AML-193 (cell line): ENCODE measurements at regions not wholly inside any gene's neighbourhood (a gene's known extent, or its start where the extent isn't known, plus 50 kb on each side); places are given as distances from the start of the nearest gene placed in this dataset.
A peak's percentile ranks its signal among the peaks of the same experiment; 100 is the strongest.

Experiments
- DNase-seq, 2 experiments: peaks; one replicate each; lab custom pipeline; 2025; lab: John Stamatoyannopoulos, UW

DNA sequence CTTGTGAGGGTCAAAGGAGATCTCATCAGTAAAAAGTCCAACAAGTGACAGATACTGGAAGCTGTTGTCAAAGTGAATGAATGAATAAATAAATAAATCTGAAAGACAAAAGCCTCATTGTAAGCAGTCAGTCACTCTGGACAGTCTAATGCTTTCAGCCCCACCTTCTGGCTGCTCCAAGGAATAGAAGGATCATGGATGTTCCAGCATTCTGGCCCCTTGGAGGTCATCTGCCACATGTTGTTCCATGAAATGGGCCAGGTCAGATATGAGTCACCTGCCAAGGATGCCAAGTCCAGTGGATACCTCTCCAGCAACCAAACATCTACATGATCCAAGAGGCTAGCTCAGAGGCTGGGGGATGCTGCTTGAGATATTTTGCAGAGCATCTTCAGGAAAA is 185.6 kb downstream of the BMP7 start:
- DNase-seq: no peak

DNA sequence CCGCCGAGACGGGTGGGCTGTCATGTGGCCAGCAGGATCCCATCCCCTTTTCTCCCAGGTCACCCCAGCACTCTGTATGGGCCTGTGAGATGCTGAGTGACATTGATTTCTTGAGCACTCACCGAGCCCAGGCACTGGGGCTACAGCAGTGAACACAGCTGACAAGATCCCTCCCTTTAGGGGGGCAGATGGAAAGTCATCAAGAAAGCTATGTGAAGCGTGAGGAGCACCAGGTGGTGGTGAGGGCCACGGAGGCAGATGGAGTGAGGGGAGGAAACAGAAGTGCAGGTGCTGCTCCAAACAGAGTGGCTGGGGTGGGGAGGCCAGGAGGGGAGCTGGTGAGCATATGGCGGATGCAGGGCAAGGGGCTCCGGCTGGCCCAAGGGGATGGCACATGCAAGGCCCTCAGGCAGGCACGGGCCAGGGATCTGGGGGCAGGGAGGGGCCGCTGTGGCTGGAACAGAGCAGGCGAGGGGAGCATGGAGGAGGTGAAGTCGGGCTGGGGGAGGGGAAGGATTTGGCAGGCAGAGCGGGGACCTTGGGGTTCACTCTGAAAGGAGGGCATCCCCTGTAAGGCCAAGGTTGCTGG is 184.0 kb downstream of the BMP7 start:
- no peak for DNase-seq

DNA sequence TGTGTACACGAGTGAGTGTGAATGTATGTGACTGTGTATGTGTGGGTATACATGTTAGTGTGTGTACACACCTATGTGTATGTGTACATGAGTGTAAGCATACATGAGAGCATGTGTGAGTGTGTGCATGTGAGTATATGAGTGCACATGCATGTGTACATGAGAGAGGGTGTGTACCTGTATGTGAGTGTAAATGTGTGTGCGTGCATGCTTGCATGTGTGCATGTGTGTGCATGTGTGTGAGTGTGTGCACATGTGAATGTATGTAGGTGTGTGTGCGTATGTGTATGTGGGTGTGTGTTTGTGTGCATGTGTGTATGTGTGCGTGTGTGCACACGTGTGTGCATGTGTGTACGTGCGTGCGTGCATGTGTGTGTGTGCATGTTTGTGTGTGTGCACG is 183.4 kb downstream of the BMP7 start:
- DNase-seq: no peak

DNA sequence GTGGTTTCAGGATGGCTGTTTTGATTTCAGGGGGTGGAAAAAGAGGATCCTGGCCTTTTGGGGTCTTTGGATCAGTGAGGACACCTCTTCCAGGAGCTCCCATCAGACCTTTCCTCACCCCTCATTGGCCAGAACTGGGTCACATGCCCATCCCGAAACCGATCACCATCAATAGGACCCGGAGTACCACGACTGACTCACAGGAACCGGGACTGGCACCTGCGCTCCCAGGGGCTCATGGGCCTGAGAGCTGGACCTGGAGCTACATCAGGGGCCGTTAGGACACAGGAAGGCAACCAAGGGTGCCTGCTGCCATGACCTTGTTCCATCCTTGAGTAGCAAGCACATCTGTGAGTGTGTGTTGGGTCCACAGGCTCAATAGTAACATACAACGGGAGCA is 180.4 kb downstream of the BMP7 start:
- no peak for DNase-seq

DNA sequence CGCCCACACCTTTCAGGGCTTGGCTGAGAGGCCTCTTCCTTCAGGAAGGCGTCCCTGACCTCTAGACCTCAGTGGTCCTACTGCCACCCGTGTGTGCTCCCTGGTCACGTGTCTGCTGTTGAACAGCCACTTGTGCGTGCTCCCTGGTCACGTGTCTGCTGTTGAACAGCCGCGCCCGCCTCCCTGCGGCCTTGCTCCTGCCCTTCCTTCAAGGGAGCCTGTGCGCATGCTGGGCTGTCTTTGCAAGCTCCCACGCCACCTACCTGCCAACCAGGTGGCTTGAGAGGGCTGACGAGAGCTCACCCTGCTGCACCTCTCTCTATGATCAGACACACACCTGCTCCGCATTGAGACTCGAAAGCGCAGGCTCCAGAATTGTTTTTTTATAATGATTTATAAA is 179.3 kb downstream of the BMP7 start:
- DNase-seq: no peak

DNA sequence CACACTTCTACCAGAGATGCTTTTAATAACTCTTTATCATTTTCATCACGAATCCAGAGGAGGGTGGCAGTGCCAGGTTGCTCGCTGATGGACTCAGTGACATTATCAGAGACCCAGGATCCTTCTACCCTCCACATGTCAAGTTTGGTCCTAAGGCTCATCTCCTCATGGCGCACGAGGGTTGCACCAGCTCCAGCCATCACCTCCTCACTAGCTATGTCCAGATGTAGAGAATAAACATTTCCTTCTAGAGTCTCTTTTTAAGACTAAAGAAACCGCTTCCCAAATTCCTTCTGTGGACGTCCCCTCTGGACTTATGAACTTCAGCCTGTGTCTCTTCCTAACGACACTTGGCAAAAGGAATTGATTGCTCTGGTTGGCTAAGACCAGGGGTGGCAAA is 178.7 kb downstream of the BMP7 start:
- DNase-seq: no peak

DNA sequence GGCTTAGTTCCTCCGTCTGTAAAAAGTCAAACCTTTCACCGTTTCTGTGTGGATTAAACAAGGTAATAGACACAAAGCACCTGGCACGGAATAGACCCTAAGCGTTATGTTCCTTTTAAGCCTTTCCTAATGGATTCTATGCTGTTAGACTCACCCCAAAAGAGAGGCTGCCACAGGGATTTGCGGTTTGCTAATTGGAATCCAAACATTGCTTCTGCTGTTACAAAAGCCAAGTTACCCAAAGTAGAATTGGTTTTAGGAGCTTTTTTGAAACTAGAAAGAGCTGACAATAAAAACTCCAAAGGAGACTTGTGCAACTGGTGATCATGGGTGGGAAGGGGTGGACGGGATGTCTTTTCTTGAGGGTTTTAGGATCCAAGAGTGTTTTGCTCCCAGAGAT is 178.0 kb downstream of the BMP7 start:
- no peak for DNase-seq

DNA sequence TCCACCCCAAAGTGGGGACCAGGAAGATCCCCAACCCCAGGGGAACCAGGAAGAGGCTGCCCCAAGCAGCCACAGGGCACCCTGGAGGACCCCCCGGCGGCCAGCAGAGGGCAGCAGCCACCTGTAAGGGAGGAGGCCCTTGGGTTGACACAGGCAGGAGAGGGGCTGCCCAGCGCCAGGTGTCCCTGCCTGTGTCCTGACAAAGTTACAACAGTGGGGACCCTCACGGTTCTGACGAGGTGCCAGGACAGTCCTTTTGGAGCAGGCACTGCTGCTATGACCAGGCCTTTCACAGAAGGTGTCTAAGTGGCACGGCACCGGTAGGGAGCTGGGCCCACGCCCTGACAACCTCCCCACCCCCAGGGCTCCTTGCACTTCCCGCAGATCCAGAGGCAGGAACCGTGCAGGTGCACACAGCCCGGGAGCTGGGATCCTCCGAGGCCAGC is 176.7 kb downstream of the BMP7 start:
- peak; percentile 22 to 28 for DNase-seq

DNA sequence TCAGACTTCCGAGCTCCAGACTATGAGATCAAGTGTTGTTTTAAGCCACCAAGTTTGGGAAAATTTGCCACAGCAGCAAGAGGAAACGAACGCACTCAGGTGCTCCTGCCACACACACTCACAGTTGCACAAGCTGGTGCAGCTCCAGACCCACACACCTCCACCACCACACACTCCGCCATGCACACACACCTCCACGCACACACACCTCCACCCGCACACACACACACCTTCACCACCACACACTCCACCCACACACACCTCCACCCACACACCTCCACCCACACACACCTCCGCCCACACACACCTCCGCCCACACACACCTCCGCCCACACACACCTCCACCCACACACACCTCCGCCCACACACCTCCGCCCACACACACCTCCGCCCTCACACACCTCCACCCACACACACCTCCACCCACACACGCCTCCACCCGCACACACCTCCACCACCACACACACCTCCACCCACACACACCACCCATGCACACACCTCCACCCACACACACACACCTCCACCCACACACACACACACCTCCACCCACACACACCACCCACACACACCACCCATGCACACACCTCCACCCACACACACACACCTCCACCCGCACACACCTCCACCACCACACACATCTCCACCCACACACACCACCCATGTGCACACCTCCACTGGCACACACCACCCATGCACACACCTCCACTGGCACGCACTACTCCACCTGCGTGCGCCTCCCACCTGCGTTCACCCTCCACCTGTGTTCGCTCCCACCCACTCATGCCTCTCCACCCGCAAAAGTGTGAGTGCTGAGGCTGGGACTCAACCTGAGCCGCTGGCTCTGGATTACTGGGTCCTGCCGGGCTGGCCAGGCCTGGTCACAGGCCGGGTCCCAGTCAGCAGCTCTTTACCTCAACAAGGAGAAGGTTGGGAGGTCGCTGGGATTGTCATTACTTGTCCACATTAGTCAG is 175.6 kb downstream of the BMP7 start:
- DNase-seq: no peak

DNA sequence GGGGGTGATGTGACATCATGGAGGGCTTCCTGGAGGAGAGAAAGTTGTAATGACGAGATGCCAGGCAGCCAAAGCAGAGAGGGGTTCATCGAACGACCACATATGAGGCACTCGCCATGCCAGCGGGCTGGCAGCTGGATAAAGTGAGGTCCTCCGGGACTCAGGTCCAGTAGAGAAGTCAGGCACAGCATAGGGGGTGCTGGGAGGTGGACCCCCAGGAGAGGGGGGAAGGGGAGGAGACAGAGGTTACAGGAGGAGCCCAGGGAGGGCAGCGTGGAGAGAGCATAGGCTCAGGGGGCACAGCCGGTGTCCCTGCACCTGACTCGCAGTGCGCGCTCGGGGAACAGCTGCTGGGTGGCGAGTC is 174.7 kb downstream of the BMP7 start:
- DNase-seq: no peak

DNA sequence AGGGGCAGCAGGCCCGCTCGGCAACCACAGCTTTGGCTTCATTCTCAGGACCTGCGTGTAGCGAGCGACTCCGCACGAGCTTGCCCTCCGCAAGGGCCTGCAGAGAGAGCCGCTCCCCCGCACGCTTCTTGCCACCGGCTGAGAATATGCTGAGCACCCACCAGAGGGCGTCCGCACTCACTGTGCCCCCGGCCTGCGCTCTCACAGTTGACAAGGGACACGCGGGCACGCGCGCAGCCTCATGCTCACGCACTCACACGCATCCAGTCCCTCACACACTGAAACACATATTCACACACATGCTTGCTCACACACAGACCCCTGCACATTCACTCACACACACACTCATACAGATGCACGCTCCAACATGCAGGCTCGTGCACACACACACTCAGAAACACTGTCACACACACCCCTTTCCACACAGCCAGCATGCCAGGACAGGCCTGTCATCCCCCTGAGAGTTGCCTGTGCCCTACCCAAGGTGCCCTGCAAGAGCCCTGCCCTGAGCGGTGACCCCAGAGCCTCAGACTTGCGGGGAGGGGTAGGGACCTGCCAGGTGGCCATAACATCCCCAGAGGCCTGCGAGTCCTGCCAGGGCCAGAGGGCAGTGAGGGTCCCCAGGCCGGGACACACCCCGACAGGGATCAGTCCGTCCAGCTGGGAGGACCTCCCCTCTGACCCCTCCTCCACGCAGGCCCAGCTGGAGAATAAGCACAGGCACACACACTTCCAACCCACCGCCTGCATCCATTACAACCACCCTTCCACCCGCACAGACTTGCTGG is 174.1 kb downstream of the BMP7 start:
- DNase-seq: peak; percentile 34

DNA sequence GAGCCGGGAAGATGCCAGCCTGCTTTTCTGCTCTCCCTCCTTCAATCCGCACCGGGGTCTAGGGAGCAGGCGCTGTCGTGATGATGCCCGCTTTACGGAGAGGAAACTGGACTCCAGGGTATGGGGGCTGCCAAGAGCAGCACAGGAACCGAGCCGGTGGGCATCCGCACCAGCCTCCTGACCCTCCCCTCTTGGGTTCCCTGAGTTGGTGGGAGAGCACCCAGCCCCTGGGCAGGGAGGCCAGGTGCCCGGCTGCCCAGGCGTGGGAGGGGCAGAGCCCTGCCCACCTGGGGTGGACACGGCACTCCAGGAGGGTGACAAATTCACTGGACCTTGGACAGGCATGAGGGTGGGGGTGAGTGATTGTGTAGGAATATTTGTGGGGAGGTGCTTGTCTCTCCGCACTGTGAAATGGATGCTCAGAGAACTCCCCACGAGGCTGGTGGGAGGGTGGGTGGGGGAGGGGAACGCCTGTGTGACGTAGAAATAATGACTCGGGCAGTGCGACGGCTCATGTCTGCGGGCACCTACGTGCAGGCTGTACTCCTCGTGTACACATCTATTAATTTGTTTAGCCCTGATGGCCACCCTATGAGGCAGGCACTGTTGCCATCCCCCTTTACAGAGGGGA is 173.4 kb downstream of the BMP7 start:
- DNase-seq: no peak

DNA sequence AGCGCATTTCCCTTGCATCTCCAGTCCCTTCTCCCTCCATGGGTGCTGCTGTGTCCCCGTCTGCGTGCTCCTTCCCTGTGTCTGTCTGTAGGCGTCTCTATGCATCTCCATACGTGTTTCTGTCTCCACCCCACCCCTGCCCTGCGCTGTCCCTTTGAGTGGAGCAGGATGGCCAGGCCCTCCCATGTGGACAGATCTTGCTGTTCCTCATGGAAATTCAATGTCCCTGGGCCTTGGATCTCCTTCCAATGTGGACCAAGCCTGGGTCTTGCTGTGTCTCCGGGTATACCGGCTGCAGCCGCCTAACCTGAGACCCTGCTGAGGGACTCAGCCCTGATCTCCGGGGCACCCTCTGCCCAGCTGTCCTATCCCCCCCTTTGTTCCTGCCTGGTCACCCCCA is 172.7 kb downstream of the BMP7 start:
- DNase-seq: no peak

DNA sequence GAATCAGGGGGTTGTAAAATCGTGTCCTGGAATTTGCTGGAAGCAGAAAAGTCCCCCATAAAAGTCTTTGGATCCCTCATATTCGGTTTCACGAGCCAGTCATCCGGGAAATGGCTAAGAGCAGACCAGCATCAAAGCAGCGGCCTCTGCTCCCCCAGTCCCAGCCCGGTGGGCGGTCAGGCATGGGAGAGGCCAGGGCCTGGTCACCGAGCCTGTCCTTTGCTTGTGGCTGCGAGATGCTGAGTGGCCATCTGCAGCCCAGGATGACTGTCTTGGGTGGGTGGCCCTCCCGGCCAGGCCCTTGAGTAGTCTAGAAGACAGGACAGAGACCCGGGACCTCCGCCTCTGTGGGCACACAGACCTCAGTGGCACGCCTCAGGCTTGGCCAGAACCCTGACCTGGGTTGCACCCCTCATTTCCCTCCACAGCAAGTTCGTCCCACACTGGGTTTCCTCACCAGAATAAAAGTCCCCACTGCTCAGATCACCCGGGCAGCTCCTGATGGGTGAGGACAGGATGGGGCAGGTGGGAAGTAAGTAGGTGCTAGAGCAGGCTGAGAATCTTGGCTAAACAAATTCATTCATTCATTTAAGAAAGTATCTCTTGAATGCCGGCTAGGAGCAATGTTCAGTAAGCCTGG is 172.1 kb downstream of the BMP7 start:
- no peak for DNase-seq

DNA sequence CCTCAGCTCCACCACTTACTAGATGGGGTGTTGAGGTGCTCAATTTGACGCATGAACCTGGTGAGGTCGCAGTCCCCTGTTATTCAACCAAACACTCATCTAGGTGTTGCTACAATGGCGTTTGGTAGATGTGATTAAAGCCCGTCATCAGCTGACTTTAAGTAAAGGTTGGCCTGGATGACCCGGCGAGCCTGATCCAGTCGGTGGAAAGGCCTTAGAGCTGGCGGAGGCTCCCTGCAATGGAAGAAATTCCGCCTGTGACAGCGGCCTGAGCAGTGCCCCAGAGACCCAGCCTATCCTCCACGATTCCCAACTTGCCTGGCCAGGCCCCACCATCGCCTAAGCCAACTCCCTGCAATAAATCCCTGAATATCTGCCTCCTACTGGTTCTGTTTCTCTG is 171.4 kb downstream of the BMP7 start:
- no peak for DNase-seq

DNA sequence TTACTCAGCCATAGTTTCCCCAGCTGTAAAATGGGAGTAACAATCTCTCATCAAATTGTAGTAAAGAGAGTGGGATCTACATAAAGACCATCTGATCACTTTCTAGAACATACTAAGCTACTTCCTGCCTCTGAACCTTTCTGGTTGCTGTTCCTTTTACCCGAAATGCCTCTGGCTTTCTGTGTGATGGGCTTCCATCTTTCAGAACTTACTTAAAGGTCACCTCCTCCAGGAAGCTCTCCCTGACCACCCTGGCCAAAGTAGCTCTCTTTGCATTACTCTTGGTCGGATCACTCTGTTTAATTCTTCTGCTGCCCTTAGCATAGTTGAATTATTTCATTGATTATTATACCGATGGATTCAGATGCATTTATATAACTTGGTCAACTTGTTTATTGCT is 171.0 kb downstream of the BMP7 start:
- DNase-seq: no peak

DNA sequence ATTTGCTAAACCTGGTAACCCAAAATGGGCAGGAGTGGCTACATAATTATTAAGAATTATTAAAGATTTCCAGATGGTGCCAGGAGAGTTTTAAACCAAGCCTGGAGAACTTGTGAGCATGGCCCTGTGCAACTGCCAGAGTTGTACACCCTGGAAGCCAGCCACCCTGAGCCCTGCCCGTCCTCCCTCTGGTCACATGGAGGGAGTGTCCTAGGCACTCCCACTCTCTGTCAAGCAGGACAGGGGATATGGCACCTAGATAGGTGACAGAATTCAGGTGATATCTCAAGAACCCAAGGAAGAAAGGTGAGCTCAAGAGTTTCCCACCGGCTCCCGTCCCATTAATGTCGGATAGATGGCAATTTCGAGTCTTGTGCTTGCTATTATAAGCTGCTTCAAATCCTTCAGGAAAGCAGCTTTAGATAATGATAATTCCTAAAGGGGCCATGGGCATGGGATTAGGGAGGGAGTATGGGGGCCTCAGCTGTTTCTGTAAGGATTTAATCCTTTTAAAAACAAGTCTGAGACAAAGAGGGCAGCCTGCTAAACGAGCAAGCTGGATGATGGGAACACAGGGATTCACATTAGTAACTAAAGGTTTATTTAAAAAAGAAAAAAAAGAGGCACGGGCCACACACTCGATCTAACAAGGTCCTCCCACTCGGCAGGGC is 169.1 kb downstream of the BMP7 start:
- DNase-seq: no peak

DNA sequence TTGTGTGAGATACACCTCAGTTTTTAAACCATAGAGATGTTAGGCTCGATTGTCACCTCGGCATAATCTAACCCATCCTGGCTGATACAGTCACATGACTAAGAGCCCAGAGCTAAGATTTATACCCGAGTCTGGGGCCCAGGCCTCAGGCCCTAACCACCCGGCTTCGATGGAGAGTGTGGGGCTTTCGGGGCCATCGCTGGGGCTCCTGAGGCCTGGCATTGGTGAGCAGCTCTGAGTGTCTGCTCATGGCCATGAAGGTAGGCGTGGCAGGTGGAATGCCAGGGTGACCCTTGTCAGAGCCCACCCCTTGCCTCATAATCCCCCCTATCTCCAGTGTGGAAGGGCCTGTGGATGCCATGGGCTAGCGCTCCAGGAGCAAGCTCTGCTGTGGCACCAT is 164.3 kb downstream of the BMP7 start:
- no peak for DNase-seq

DNA sequence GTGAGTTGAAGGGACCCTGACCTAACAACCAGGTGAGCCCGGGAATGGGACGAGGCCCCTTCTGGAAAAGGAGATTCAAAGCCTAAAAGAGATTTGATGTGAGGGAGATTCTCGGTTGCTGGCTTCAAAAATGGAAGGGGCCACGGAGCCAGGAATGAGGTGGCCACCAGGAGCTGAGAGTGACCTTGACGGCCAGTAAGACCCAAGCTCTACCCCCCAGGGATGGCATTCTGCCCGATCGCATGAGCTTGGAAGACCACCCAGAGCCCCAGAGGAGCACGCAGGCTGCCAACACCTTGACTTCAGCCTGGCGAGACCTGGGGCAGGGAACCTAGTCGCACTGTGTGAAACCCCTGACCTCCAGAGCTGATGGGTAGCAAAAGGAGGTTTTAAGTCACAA is 163.9 kb downstream of the BMP7 start:
- DNase-seq: no peak

DNA sequence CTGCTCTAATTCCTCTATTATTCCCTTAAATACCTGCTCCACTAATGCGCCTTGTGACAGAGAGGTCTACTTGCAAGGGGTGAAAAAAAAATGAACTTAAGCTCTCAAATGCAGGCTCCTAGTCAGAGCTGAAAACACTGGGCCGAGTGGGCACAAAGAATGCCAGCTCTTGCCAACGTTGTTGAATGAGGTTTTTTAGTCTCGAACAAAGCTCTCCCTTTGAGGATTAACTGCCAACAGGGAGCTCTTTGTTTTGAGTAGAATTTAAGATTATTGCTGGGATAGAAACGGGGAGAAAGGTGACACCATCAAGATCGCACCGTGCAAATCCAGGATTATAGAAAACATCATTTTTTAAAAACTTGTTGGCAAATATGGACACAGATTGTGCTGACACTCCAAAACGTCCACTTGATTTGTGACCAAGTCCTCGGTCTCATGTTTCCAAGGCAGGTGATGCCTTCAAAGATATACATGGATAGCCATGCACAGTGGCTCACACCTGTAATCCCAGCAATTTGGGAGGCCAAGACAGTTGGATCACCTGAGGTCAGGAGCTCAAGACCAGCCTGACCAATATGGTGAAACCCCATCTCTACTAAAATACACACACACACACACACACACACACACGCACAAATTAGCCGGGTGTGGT is 163.2 kb downstream of the BMP7 start:
- DNase-seq: no peak

DNA sequence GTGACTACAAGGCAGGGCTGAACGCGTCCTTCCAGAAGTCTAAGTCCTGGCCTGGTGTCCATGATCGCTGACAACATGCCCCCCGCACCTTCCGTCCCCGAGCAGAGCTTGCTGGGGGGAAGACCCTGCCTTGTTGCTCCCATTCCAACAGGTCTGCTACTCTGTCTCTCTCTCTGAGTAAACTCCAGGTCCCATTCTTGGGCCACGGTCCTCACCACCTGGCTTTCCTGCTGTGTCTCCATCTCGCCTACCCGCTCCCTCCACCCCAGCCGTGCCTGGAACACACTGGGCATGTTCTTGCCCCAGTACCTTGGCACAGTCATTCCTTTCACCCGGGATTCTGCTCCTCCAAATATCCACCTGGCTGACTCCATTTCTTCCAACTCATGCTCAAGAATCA is 162.3 kb downstream of the BMP7 start:
- DNase-seq: no peak
